ENCODE measurements at regions not wholly inside any gene's neighbourhood (a gene's known extent, or its start where the extent isn't known, plus 50 kb on each side); places are given as distances from the start of the nearest gene placed in this dataset.

DNA sequence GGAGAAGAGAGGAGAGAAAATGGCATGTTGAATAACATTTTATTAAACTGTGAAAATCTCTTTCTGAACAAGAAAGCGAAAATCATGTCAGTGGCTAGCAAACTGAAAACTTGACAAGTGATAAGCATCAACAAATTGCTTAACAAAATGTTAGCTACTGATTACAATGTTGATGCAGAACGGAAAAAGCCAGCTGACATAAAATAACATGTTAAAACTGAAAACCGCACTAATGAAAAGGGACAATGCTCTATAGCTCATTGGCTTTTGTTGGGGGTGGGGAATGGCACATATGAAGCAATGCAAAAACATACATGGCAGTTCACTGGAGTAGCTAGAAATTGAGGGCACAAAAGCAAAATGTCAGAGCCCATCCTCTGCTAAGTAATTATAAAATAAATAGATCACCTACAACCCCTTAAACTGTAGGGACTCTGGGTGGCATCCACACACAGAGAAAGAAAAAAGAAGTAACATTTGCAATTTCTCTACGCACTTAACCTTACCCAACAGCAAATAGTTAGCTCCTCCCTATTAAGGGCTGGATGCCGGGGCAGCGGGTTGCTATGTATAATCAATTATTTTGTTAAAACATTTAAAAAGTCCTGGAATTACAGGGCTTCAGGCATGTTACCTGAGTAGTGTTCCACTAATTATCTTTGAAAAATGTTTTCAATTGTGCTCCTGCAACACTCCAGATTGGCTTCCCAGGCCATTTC lies 129.2 kb upstream of the USP15 start:
- TF ChIP-seq, protein P1, sequence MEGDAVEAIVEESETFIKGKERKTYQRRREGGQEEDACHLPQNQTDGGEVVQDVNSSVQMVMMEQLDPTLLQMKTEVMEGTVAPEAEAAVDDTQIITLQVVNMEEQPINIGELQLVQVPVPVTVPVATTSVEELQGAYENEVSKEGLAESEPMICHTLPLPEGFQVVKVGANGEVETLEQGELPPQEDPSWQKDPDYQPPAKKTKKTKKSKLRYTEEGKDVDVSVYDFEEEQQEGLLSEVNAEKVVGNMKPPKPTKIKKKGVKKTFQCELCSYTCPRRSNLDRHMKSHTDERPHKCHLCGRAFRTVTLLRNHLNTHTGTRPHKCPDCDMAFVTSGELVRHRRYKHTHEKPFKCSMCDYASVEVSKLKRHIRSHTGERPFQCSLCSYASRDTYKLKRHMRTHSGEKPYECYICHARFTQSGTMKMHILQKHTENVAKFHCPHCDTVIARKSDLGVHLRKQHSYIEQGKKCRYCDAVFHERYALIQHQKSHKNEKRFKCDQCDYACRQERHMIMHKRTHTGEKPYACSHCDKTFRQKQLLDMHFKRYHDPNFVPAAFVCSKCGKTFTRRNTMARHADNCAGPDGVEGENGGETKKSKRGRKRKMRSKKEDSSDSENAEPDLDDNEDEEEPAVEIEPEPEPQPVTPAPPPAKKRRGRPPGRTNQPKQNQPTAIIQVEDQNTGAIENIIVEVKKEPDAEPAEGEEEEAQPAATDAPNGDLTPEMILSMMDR (conservative IDR thresholded peaks at IDR 0.05; ENCODE audit: low read depth, low read length) = no peak
- H4K20me1 ChIP-seq (ENCODE audit: insufficient read depth) = no peaks in the 10 kb centered on the region
- H3K9ac ChIP-seq = no peak overlapping the region
- no peaks in the 10 kb centered on the region for H3K36me3 ChIP-seq (ENCODE audit: insufficient read depth)
- H3K4me3 ChIP-seq (IDR thresholded peaks at IDR 0.05; ENCODE audit: insufficient read depth, low read depth, low read length) = no peak overlapping the region
- no peak overlapping the region for H3K4me2 ChIP-seq
- no peaks in the 10 kb centered on the region for H3K27me3 ChIP-seq (ENCODE audit: insufficient read depth, low read depth)
- no peak overlapping the region for H3K27ac ChIP-seq
- H3K4me1 ChIP-seq (ENCODE audit: low read depth, poor library complexity, severe bottlenecking) = peaks cover 9% of the 10 kb centered on the region
- no peaks in the 10 kb centered on the region for H3K79me2 ChIP-seq (ENCODE audit: insufficient read depth, low read depth)
- H2AFZ ChIP-seq (ENCODE audit: low read depth) = no peak overlapping the region

DNA sequence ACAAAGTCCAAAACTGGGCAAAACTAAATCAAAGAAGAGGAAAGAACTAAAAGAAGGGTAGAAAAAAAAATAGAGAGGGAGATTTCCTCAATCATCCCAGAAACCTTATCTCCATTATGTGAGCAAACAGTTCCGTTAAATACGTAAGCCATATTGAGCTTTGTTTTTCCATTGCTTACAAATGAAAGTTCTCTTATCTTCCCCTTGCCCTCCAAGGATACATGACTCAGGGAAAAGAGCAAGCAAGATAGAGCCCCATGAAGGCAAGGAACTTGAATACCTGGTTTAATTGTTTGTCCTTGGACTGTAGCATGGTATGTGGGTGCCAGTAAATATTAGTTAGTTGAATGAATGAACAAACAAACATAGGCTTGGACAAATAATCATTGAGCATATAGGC lies 126.8 kb upstream of the USP15 start:
- TF ChIP-seq, protein P1 (conservative IDR thresholded peaks at IDR 0.05; ENCODE audit: low read depth, low read length) = no peak
- Histone ChIP-seq H3K27ac (no peak overlapping the region), H3K36me3 (ENCODE audit: insufficient read depth) (no peaks in the 10 kb centered on the region), H3K9ac (no peak overlapping the region), H3K79me2 (ENCODE audit: insufficient read depth, low read depth) (no peaks in the 10 kb centered on the region), H3K4me3 (IDR thresholded peaks at IDR 0.05; ENCODE audit: insufficient read depth, low read depth, low read length) (no peak overlapping the region), H2AFZ (ENCODE audit: low read depth) (no peak overlapping the region), H4K20me1 (ENCODE audit: insufficient read depth) (no peaks in the 10 kb centered on the region), H3K27me3 (ENCODE audit: insufficient read depth, low read depth) (no peaks in the 10 kb centered on the region), H3K4me1 (ENCODE audit: low read depth, poor library complexity, severe bottlenecking) (peaks cover 22% of the 10 kb centered on the region), H3K4me2 (no peak overlapping the region)

DNA sequence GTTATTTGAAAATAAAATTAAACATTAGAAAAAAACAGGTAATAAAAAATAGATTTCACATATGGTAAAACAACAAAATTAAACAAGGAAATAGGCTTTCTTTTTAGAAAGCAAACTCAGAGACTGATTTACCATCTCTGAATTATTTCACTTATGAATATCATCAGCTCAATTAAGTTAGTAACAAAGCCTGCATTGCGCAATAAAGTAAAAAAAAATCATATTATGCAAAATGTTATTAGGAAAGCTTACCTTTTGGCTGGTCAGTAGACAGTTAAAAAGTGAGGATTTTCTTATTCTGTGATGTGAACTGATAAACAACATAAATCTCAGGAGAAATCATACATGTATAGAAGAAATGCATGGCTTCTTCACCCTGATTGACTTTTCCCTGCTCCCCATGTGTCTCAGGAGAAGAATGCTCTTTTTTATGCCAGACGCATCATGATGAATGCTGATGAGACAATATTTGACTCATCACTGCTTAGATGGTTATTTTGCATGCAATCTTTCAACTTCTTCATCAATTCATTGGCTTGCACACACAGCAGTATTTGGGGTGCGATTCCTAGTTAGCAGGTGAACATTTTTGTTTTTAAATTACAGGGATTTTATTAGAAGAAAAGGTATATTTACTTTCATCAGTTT lies 124.5 kb upstream of the USP15 start:
- Histone ChIP-seq H3K27me3 (ENCODE audit: insufficient read depth, low read depth) (no peaks in the 10 kb centered on the region), H2AFZ (ENCODE audit: low read depth) (no peak overlapping the region), H3K36me3 (ENCODE audit: insufficient read depth) (no peaks in the 10 kb centered on the region), H3K9ac (no peak overlapping the region), H3K4me2 (peak overlapping the region; percentile 6), H3K79me2 (ENCODE audit: insufficient read depth, low read depth) (no peaks in the 10 kb centered on the region), H3K27ac (no peak overlapping the region), H3K4me3 (IDR thresholded peaks at IDR 0.05; ENCODE audit: insufficient read depth, low read depth, low read length) (no peak overlapping the region), H4K20me1 (ENCODE audit: insufficient read depth) (no peaks in the 10 kb centered on the region), H3K4me1 (ENCODE audit: low read depth, poor library complexity, severe bottlenecking) (peaks cover 22% of the 10 kb centered on the region)
- TF ChIP-seq, protein P1 (conservative IDR thresholded peaks at IDR 0.05; ENCODE audit: low read depth, low read length) = no peak

DNA sequence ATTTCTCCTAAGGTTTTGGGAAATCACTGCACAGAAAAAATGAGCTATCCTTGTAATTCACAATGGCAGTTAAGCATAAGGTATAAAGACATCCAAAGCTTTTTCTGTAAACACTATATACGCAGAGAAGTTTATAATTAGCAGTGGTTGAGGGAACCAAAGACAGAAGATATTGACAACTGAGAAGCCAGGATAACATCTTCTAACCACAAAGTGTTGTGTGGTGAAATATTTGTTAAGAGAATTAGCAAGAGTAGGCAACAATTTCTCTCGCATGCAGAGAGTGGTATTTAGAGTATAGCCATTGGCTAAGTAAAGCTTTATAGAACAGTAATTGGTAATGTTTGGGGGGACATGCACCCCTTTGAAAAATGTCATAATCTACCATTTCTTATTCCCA lies 123.7 kb upstream of the USP15 start:
- peaks cover 22% of the 10 kb centered on the region for H3K4me1 ChIP-seq (ENCODE audit: low read depth, poor library complexity, severe bottlenecking)
- no peak overlapping the region for H3K4me3 ChIP-seq (IDR thresholded peaks at IDR 0.05; ENCODE audit: insufficient read depth, low read depth, low read length)
- H3K36me3 ChIP-seq (ENCODE audit: insufficient read depth) = no peaks in the 10 kb centered on the region
- no peaks in the 10 kb centered on the region for H4K20me1 ChIP-seq (ENCODE audit: insufficient read depth)
- no peak overlapping the region for H3K9ac ChIP-seq
- no peaks in the 10 kb centered on the region for H3K79me2 ChIP-seq (ENCODE audit: insufficient read depth, low read depth)
- no peak overlapping the region for H3K27ac ChIP-seq
- H3K4me2 ChIP-seq = peak overlapping the region; percentile 6
- H2AFZ ChIP-seq (ENCODE audit: low read depth) = no peak overlapping the region
- TF ChIP-seq, protein P1 (conservative IDR thresholded peaks at IDR 0.05; ENCODE audit: low read depth, low read length) = no peak
- no peaks in the 10 kb centered on the region for H3K27me3 ChIP-seq (ENCODE audit: insufficient read depth, low read depth)
